Stimulated activated CD4-positive, alpha-beta T cell treated with anti-CD3 and anti-CD28 coated beads, Interleukin-1b, Interleukin-23, amount 100 ng/mL, for 24 hours (primary cell): ENCODE measurements at regions not wholly inside any gene's neighbourhood (a gene's known extent, or its start where the extent isn't known, plus 50 kb on each side); places are given as distances from the start of the nearest gene placed in this dataset.
"Not testable (repeated sequence)": the region's sequence is repeated elsewhere in the genome, so short reads cannot be mapped to it uniquely, and the experiment has no call there.

Source experiments
- DNase-seq, 4 experiments: peaks; one replicate each; pipeline ENCODE4 v3.0.0-alpha.2; 2020; ENCODE audit warnings: low read depth in 4 of 4, low spot score in 1 of 4

DNA sequence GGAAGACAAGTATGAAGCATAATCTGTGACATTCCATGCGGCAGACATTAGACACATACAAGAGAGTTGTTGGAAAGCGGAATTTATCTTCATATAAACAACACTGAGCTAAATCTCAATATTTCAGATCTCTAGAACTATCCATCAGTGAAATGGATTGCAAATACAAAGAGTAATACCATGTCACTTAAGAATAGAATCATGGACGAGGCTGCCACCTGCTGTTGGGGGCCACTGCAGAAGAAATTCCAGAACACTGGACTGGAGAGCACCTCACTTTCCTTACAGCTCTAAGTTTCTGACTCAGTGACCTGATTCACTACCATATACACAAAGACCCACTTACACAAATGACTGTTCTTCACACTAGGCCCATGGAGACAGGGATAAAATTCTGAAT lies 346.7 kb downstream of the OR4F29 start:
- DNase-seq = not testable (repeated sequence)

DNA sequence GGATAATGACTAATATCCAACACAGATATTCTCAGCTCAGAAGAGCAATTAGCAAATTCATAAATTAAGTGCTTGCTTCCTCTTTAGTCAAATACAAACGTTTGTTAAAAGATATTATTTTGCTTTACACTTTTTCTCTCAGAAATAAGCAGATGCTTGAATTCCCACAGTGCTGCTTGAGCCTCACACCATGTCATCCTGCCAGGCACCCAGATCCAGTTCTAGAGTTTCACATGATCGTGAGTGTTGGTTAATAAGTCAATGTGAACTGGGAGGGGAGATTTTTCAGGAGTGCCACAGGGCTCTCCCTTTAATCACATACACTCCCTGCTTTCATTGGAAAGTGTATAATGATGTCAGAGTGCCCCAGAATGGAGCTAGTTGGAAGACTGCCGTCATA lies 352.0 kb downstream of the OR4F29 start:
- DNase-seq = not testable (repeated sequence)

DNA sequence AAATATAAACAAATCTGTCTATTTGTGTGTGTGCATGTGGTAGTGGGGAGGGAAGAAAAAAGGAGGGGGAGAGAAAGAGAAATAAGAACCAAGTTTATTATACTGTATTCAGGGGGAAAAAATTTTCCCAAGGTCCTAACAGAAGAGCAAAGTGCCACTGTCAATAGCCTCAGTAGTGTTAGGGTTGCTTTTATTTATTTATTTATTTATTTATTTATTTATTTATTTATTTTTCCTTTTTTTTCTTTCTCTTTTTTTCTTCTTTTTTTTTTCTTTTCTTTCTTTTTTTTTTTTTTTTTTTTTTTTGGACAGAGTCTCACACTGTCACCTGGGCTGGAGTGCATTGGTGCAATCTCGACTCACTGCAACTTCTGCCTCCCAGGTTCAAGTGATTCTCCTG lies 352.7 kb downstream of the OR4F29 start:
- DNase-seq = not testable (repeated sequence)

DNA sequence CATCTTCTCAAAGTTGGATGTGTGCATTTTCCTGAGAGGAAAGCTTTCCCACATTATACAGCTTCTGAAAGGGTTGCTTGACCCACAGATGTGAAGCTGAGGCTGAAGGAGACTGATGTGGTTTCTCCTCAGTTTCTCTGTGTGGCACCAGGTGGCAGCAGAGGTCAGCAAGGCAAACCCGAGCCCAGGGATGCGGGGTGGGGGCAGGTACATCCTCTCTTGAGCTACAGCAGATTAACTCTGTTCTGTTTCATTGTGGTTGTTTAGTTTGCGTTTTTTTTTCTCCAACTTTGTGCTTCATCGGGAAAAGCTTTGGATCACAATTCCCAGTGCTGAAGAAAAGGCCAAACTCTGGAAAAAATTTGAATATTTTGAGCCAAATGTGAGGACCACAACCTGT lies 360.2 kb downstream of the OR4F29 start:
- not testable (repeated sequence) for DNase-seq

DNA sequence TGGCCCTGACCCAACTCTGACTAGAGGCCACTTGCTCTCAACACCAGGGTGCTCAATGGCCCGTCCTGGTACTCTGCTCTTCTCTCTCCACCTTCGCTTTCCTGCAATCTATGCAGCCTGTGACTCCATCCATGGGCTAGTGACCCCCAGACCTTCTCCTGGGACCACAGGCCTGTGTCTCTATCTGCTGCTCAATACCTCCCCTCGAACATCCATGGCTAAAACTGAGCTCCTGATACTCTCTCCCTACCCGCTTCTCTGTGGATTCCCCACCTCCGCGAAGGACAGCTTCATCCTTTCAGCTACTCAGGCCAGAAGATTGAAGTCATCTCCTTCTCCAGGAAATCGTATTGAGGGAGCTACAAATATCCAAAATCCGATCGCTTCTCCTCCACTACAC lies 363.4 kb downstream of the OR4F29 start:
- not testable (repeated sequence) for DNase-seq

DNA sequence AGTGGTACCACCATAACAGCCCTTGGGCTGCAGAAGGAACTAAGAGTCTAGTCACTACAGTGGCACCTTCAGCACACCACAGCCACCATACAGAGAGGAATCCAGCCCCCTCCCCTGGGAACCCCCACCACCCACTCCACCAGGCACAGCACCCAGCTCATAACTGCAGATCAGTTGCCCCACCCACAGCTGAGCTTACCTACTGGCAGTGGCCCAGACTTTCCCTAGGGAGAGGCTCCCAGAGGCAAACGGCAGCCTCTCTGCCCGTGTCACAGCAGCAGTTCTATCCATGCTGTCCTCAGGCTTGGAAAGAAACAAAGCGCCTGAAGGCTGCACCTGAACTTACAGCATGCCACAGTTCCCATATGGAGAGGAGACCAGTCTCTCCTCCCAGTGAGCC lies 372.3 kb downstream of the OR4F29 start:
- DNase-seq = not testable (repeated sequence)

DNA sequence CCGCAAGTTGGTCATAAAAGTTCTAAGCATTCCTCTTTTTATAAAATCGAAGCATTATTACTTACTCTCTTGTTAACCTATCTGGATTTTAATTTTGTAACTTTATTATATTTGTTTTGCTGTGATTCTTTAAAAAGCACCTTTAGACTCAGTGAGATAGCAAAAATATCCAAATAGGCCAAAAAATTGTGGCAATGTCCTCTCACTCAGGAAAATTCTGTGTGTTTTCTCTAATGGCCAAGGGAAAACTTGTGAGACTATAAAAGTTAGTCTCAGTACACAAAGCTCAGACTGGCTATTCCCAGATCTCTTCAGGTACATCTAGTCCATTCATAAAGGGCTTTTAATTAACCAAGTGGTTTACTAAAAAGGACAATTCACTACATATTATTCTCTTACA lies 386.4 kb downstream of the OR4F29 start, which contains the start of gene OR4F5:
OR4F5 (plus strand) TSS at position 301 of the 400 bp plus-strand sequence.
- not testable (repeated sequence) for DNase-seq

DNA sequence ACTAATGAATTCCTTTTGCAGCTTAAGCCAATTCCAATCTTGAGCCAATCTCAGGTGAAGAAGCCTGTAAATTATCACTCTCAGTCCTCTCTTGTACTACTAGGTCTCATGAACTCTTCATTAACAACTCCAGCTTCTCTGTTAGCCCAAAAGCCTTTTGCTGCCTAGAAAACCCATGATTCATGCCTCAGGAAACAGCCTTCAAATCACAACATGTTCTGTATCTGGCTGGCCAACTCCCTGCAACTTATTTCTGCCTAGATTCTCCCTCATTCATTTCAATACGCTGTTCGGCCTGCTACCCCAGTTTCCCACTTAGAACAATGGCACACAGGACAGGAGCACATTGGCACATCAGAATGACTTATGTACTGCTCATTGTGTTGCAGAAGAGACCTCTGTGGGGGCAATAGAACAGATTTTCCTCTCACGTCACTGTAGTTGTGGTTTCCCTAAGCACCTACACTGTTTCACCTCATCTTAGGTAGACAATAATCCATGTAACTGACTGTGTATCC lies 395.4 kb downstream of the OR4F29 start:
- not testable (repeated sequence) for DNase-seq

DNA sequence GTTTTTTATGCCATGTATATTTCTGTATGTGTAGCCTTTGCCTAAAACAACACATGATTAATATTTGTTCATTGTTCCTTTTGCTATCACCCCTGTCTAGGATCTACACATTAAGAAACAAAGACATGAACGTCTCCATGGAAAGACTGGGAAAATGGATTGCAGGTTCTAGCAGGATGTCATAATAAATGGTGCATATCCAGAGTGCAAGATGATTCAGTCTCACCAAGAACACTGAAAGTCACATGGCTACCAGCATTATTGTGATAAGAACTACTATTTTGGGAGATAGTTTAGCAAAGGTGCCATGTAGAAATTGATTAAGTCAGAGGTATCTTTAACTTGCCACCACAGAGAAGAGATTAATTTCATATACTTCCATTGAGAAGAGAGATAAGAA lies 398.3 kb downstream of the OR4F29 start:
- DNase-seq = not testable (repeated sequence)

DNA sequence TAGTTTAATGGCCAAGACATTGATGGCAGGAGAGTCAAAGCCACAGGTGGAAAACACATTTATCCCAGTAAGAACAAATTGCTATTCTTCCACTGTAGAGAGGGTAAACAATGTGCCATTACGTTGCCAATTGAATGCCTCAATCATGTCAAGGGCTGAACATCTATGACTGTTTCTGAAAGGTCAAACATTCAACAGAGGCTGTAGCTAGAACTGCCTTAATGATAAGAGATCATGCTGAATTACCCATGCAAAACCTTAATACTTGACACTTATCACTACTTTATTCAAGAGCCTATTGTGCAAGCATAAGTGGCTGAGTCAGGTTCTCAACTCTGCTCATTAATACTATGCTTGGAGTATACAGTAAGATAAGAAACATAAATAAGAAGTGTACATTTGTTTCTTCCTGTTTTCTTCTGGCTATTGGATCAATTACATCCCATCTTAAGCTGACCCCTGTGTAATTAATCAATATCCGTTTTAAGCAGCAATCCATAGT lies 409.5 kb downstream of the OR4F29 start:
- DNase-seq = not testable (repeated sequence)

DNA sequence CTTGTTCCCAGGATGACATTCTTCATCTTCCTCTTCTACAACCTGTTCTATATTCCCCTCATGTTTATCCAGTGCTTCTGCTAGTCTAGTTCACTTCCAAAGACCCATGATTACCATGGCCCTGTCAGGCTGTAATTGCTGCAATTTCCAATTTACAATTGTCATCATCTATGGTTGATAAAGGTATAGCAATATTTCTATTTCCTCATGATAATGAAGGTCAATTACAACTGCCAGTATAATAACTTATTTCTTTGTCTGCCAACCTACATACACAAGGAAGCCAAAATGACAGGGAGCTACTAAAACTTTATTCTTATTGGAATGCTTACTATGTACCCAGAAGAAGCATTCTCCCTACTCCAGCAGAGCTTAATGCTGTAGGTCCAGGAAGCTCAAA lies 410.3 kb downstream of the OR4F29 start:
- not testable (repeated sequence) for DNase-seq

DNA sequence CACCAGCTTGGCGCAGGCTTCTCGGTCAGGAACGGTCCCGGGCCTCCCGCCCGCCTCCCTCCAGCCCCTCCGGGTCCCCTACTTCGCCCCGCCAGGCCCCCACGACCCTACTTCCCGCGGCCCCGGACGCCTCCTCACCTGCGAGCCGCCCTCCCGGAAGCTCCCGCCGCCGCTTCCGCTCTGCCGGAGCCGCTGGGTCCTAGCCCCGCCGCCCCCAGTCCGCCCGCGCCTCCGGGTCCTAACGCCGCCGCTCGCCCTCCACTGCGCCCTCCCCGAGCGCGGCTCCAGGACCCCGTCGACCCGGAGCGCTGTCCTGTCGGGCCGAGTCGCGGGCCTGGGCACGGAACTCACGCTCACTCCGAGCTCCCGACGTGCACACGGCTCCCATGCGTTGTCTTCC lies 422.3 kb downstream of the OR4F29 start:
- not testable (repeated sequence) for DNase-seq

DNA sequence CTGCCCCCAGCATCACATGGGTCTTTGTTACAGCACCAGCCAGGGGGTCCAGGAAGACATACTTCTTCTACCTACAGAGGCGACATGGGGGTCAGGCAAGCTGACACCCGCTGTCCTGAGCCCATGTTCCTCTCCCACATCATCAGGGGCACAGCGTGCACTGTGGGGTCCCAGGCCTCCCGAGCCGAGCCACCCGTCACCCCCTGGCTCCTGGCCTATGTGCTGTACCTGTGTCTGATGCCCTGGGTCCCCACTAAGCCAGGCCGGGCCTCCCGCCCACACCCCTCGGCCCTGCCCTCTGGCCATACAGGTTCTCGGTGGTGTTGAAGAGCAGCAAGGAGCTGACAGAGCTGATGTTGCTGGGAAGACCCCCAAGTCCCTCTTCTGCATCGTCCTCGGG lies 434.2 kb downstream of the OR4F29 start:
- DNase-seq = not testable (repeated sequence)

DNA sequence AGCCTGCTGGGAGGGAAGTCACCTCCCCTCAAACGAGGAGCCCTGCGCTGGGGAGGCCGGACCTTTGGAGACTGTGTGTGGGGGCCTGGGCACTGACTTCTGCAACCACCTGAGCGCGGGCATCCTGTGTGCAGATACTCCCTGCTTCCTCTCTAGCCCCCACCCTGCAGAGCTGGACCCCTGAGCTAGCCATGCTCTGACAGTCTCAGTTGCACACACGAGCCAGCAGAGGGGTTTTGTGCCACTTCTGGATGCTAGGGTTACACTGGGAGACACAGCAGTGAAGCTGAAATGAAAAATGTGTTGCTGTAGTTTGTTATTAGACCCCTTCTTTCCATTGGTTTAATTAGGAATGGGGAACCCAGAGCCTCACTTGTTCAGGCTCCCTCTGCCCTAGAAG lies 435.5 kb downstream of the OR4F29 start:
- not testable (repeated sequence) for DNase-seq

DNA sequence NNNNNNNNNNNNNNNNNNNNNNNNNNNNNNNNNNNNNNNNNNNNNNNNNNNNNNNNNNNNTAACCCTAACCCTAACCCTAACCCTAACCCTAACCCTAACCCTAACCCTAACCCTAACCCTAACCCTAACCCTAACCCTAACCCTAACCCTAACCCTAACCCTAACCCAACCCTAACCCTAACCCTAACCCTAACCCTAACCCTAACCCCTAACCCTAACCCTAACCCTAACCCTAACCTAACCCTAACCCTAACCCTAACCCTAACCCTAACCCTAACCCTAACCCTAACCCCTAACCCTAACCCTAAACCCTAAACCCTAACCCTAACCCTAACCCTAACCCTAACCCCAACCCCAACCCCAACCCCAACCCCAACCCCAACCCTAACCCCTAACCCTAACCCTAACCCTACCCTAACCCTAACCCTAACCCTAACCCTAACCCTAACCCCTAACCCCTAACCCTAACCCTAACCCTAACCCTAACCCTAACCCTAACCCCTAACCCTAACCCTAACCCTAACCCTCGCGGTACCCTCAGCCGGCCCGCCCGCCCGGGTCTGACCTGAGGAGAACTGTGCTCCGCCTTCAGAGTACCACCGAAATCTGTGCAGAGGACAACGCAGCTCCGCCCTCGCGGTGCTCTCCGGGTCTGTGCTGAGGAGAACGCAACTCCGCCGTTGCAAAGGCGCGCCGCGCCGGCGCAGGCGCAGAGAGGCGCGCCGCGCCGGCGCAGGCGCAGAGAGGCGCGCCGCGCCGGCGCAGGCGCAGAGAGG lies 441.3 kb downstream of the OR4F29 start:
- not testable (repeated sequence) for DNase-seq
